PC-3 (cell line): ENCODE measurements at regions not wholly inside any gene's neighbourhood (a gene's known extent, or its start where the extent isn't known, plus 50 kb on each side); places are given as distances from the start of the nearest gene placed in this dataset.
"Not testable (repeated sequence)": the region's sequence is repeated elsewhere in the genome, so short reads cannot be mapped to it uniquely, and the experiment has no call there.

Experiments
- ATAC-seq: fragments of 200-7000 bp; cut with Tn5 transposase; 2 replicates; pipeline ENCODE4 v1.9.1; 2020; ENCODE audit warnings: mild to moderate bottlenecking, moderate library complexity
- BruUV-seq: library from RNA; stranded (reverse); fragments of 400-500 nt; replicated peaks from 2 replicates; lab custom pipeline; 2021; lab: Mats Ljungman, UMichigan
- CTCF ChIA-PET: fragments of 300-600 bp; sonication (Branson Sonifier 250); formaldehyde crosslinking; loops from one replicate; lab custom pipeline; 2022; ENCODE audit warnings: antibody characterized with exemption; lab: Charles Lee
- POLR2A ChIA-PET: fragments of 300-600 bp; sonication (Branson Sonifier 250); formaldehyde crosslinking; loops from one replicate; lab custom pipeline; 2022; ENCODE audit warnings: antibody characterized with exemption; ENCODE audit not compliant: unreplicated experiment; lab: Charles Lee
- DNase-seq: peaks from one replicate; pipeline ENCODE4 v3.0.0-alpha.2; 2015
- H2AFZ ChIP-seq: fragments of 300-600 bp; sonication (generic); 2 replicates; pipeline ENCODE4 v1.6.0; 2016; ENCODE audit warnings: antibody characterized with exemption, low read length
- H3F3A ChIP-seq: fragments of 300-600 bp; sonication (generic); one replicate; pipeline ENCODE4 v1.6.0; 2017; ENCODE audit warnings: antibody characterized with exemption, low read length, control low read depth, mild to moderate bottlenecking; ENCODE audit not compliant: unreplicated experiment
- H3K27ac ChIP-seq: fragments of 300-600 bp; sonication (generic); 2 replicates; pipeline ENCODE4 v1.5.1; 2016; ENCODE audit warnings: mild to moderate bottlenecking, low read length
- H3K27me3 ChIP-seq: fragments of 300-600 bp; sonication (generic); 2 replicates; pipeline ENCODE4 v1.6.1; 2016; ENCODE audit warnings: low read length, mixed read lengths
- H3K36me3 ChIP-seq: fragments of 300-600 bp; sonication (generic); 2 replicates; pipeline ENCODE4 v1.6.1; 2016; ENCODE audit warnings: low read depth, mixed run types, low read length, mixed read lengths
- H3K4me1 ChIP-seq: fragments of 300-600 bp; sonication (generic); 2 replicates; pipeline ENCODE4 v1.5.1; 2016; ENCODE audit warnings: low read length; ENCODE audit not compliant: insufficient read depth
- H3K4me2 ChIP-seq: fragments of 300-600 bp; sonication (generic); 2 replicates; pipeline ENCODE4 v1.6.0; 2016; ENCODE audit warnings: low read length
- H3K4me3 ChIP-seq: fragments of 300-600 bp; sonication (generic); 2 replicates; pipeline ENCODE4 v1.5.1; 2016; ENCODE audit warnings: mild to moderate bottlenecking, low read length, mixed read lengths
- H3K79me2 ChIP-seq: fragments of 300-600 bp; sonication (generic); 2 replicates; pipeline ENCODE4 v1.6.1; 2017; ENCODE audit warnings: low read length, mixed read lengths
- H3K9ac ChIP-seq: fragments of 300-600 bp; sonication (generic); 2 replicates; pipeline ENCODE4 v1.6.0; 2016; ENCODE audit warnings: mild to moderate bottlenecking, low read length
- H3K9me2 ChIP-seq: fragments of 300-600 bp; sonication (generic); replicated peaks from 2 replicates; pipeline ENCODE4 v1.6.1; 2016; ENCODE audit warnings: mixed run types, low read length, mixed read lengths
- H3K9me3 ChIP-seq: fragments of 300-600 bp; sonication (generic); 2 replicates; pipeline ENCODE4 v1.6.1; 2016; ENCODE audit warnings: low read length, mixed read lengths
- H4K20me1 ChIP-seq: fragments of 300-600 bp; sonication (generic); 2 replicates; pipeline ENCODE4 v1.6.1; 2016; ENCODE audit warnings: low read length, mixed read lengths
- EZH2 ChIP-seq: fragments of 300-600 bp; sonication (generic); IDR thresholded peaks from one replicate; pipeline ENCODE4 v1.6.1; 2017; ENCODE audit warnings: antibody characterized with exemption, mild to moderate bottlenecking, low read length; ENCODE audit not compliant: unreplicated experiment
- EZH2phosphoT487 ChIP-seq: fragments of 300-600 bp; sonication (generic); IDR thresholded peaks from 2 replicates; pipeline ENCODE4 v1.6.1; 2018; ENCODE audit warnings: mild to moderate bottlenecking, antibody characterized with exemption, low read length, borderline replicate concordance
- intact Hi-C: fragments of 100-400 bp; cut with micrococcal nuclease; formaldehyde crosslinking; loops from 2 replicates; pipeline ENCODE4 v1.9.0; 2023
- TF ChIP-seq, protein P1 (sequence below): fragments of 300-600 bp; sonication (generic); conservative IDR thresholded peaks from 2 replicates; pipeline ENCODE4 v1.5.1; 2017; ENCODE audit warnings: antibody characterized with exemption, low read depth, mild to moderate bottlenecking, low read length

DNA sequence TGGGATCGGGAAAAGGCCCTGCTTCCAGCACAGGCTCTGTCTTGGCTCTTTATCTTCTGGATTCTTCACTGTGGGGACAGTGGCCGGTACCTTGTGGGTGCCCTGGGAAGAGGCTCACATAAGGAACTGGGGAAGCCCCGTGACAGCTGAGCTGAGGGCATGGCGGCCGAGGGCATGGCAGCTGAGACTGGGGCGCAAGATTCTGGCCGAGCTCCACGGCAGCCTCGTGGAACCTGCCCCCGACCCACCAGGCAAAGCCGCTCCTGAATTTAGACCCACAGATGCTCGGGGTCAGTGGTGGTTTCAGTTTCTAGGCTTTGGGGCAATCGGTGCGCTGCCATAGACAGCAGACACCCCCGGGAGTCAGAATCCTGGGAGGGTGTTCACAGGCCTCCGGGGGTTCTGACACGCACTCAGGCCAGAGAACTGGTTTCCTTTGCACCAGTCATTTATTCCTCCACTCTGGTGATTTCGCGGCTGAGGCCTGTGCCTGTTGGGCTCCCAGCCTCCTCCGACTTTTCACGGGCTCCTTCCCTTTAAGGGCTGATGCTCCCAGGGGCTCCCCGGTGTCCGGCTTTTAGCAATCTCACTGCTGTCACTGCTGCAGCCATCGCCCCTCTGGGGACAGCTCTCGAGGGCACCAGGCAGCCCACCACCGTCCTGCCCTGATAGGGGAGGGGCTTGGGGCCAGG, 117.6 kb downstream of the TEX29 start:
- ChIA-PET POLR2A (no interaction called here), CTCF (no interaction called here)
- TF ChIP-seq EZH2phosphoT487: no peak
- TF ChIP-seq EZH2: no peak
- TF ChIP-seq, protein P1, sequence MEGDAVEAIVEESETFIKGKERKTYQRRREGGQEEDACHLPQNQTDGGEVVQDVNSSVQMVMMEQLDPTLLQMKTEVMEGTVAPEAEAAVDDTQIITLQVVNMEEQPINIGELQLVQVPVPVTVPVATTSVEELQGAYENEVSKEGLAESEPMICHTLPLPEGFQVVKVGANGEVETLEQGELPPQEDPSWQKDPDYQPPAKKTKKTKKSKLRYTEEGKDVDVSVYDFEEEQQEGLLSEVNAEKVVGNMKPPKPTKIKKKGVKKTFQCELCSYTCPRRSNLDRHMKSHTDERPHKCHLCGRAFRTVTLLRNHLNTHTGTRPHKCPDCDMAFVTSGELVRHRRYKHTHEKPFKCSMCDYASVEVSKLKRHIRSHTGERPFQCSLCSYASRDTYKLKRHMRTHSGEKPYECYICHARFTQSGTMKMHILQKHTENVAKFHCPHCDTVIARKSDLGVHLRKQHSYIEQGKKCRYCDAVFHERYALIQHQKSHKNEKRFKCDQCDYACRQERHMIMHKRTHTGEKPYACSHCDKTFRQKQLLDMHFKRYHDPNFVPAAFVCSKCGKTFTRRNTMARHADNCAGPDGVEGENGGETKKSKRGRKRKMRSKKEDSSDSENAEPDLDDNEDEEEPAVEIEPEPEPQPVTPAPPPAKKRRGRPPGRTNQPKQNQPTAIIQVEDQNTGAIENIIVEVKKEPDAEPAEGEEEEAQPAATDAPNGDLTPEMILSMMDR: no peak
- no peak overlapping the region for H3K4me3 ChIP-seq
- DNase-seq (no peak), ATAC-seq (no peak)
- H4K20me1 ChIP-seq: no peaks in the 10 kb centered on the region
- H3K27me3 ChIP-seq: peaks cover 7% of the 10 kb centered on the region; the same call in 1 of the 2 replicates
- BruUV-seq: no TSS peak
- intact Hi-C loops: no loop called here
- H3K36me3 ChIP-seq: no peaks in the 10 kb centered on the region
- H3K4me2 ChIP-seq: no peak overlapping the region
- no peak overlapping the region for H2AFZ ChIP-seq
- no peaks in the 10 kb centered on the region for H3K9me3 ChIP-seq
- no peaks in the 10 kb centered on the region for H3F3A ChIP-seq
- no peaks in the 10 kb centered on the region for H3K9me2 ChIP-seq
- no peak overlapping the region for H3K9ac ChIP-seq
- H3K27ac ChIP-seq: no peak overlapping the region
- H3K79me2 ChIP-seq: no peaks in the 10 kb centered on the region
- no peaks in the 10 kb centered on the region for H3K4me1 ChIP-seq

DNA sequence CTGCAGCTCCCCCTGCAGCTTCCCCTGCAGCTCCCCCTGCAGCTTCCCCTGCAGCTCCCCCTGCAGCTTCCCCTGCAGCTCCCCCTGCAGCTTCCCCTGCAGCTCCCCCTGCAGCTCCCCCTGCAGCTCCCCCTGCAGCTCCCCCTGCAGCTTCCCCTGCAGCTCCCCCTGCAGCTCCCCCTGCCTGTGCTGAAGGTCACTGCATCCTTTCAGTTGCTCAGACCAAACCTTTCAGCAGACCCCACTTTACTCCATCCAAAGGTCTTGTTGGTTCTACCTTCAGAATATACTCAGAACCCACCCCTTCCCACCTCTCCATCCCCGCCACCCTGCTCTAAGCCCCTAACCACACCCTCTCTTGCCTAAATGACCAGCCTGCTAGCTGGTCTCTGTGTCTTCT, 120.0 kb downstream of the TEX29 start:
- TF ChIP-seq, protein P1: peak; percentile 42
- H3F3A ChIP-seq, H3K9ac ChIP-seq, DNase-seq, H3K9me3 ChIP-seq, BruUV-seq, POLR2A ChIA-PET, H3K9me2 ChIP-seq, H3K4me1 ChIP-seq, H3K4me3 ChIP-seq, H3K79me2 ChIP-seq, H4K20me1 ChIP-seq, H3K27ac ChIP-seq, H2AFZ ChIP-seq, H3K4me2 ChIP-seq, CTCF ChIA-PET, H3K36me3 ChIP-seq, intact Hi-C loops, ATAC-seq: not testable (repeated sequence)
- peaks cover 11% of the 10 kb centered on the region for H3K27me3 ChIP-seq

DNA sequence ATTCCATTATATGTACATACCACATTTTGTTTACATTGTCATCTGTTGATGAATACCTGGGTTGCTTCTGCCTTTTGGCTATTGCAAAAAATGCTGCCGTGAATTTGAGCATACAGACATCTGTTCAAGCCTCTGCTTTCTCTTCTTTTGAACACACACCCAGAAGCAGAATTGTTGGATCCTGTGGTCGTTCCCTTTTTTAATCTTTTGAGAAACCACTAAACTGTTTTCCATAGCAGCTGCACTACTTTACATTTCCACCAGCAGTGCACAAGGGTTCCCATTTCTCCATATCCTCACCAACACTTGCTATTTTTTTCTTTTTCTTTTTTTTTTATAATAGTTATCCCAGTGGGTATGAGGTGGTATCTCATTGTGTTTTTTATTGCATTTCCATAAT, 123.5 kb downstream of the TEX29 start:
- H3K9ac ChIP-seq: no peak overlapping the region
- no peak overlapping the region for H3K4me3 ChIP-seq
- no peaks in the 10 kb centered on the region for H3F3A ChIP-seq
- no peak for TF ChIP-seq EZH2
- no peak for TF ChIP-seq EZH2phosphoT487
- TF ChIP-seq, protein P1: no peak
- POLR2A ChIA-PET: no interaction called here
- CTCF ChIA-PET: interaction anchor here (0.6 kb wide), 1 partner anchor 202 kb away, joined by 5 read pairs; no protein-coding TSS in a partner anchor
- no peaks in the 10 kb centered on the region for H4K20me1 ChIP-seq
- no peaks in the 10 kb centered on the region for H3K36me3 ChIP-seq
- intact Hi-C loops: no loop called here
- BruUV-seq: no TSS peak
- H3K27me3 ChIP-seq: peaks cover 15% of the 10 kb centered on the region
- no peaks in the 10 kb centered on the region for H3K79me2 ChIP-seq
- DNase-seq: no peak
- ATAC-seq: no peak
- no peak overlapping the region for H2AFZ ChIP-seq
- H3K4me2 ChIP-seq: no peak overlapping the region
- no peaks in the 10 kb centered on the region for H3K9me2 ChIP-seq
- H3K27ac ChIP-seq: no peak overlapping the region
- no peaks in the 10 kb centered on the region for H3K4me1 ChIP-seq
- H3K9me3 ChIP-seq: no peaks in the 10 kb centered on the region
